Liver (tissue), 7 donors: ENCODE measurements at regions not wholly inside any gene's neighbourhood (a gene's known extent, or its start where the extent isn't known, plus 50 kb on each side); places are given as distances from the start of the nearest gene placed in this dataset.

Experiments
- DNase-seq: peaks from one replicate; pipeline ENCODE4 v3.0.0-alpha.2; 2017; ENCODE audit warnings: low spot score
- H3K27ac ChIP-seq, 2 donors: one replicate each; pipeline ENCODE4 v1.7.0; 2013; ENCODE audit warnings: inconsistent platforms in 2 of 2, low read length in 2 of 2, control low read depth in 1 of 2, low read depth in 1 of 2, mild to moderate bottlenecking in 1 of 2
- H3K27me3 ChIP-seq, 4 donors: one replicate each; pipeline versions ENCODE4 v1.6.1 to v1.7.0; 2013; ENCODE audit warnings: low read length in 3 of 4, inconsistent platforms in 1 of 4, mild to moderate bottlenecking in 1 of 4, moderate library complexity in 1 of 4; ENCODE audit not compliant: control insufficient read depth in 4 of 4, insufficient read depth in 4 of 4
- H3K36me3 ChIP-seq, 4 donors: one replicate each; pipeline versions ENCODE4 v1.6.1 to v1.7.0; 2013; ENCODE audit warnings: low read length in 3 of 4, mild to moderate bottlenecking in 3 of 4, low read depth in 1 of 4, moderate library complexity in 1 of 4; ENCODE audit not compliant: control insufficient read depth in 4 of 4, insufficient read depth in 3 of 4
- H3K4me1 ChIP-seq, 4 donors: one replicate each; pipeline versions ENCODE4 v1.6.1 to v1.7.0; 2013; ENCODE audit warnings: low read length in 3 of 4, mild to moderate bottlenecking in 3 of 4, moderate library complexity in 1 of 4; ENCODE audit not compliant: control insufficient read depth in 4 of 4, insufficient read depth in 4 of 4
- H3K4me3 ChIP-seq, 3 donors: one replicate each; pipeline versions ENCODE4 v1.6.1 to v1.7.0; 2013; ENCODE audit warnings: low read length in 3 of 3, control low read depth in 1 of 3, low read depth in 1 of 3, mild to moderate bottlenecking in 1 of 3
- H3K9ac ChIP-seq, 2 donors: one replicate each; pipeline ENCODE4 v1.7.0; 2013; ENCODE audit warnings: low read length in 2 of 2, mild to moderate bottlenecking in 2 of 2, moderate library complexity in 2 of 2, control low read depth in 1 of 2, low read depth in 1 of 2
- H3K9me3 ChIP-seq, 4 donors: one replicate each; pipeline versions ENCODE4 v1.6.1 to v1.7.0; 2013; ENCODE audit warnings: low read length in 3 of 4; ENCODE audit not compliant: control insufficient read depth in 4 of 4
- EGR1 ChIP-seq, 2 donors: IDR thresholded peaks; 2 replicates each; pipeline ENCODE4 v1.6.1; 2016 to 2018; ENCODE audit warnings: antibody characterized with exemption in 2 of 2, low read depth in 2 of 2
- FOXA1 ChIP-seq: IDR thresholded peaks from 2 replicates; pipeline ENCODE4 v1.6.1; 2016; ENCODE audit warnings: antibody characterized with exemption
- FOXA2 ChIP-seq: IDR thresholded peaks from 2 replicates; pipeline ENCODE4 v1.6.1; 2016; ENCODE audit warnings: antibody characterized with exemption
- GABPA ChIP-seq, 2 donors: IDR thresholded peaks in 1 of 2; conservative IDR thresholded peaks in 1 of 2; 2 replicates each; pipeline ENCODE4 v1.6.1; 2016; ENCODE audit warnings: antibody characterized with exemption in 2 of 2, mild to moderate bottlenecking in 1 of 2, moderate library complexity in 1 of 2
- HNF4A ChIP-seq, 2 donors: conservative IDR thresholded peaks; 2 replicates each; pipeline ENCODE4 v1.6.1; 2016; ENCODE audit warnings: antibody characterized with exemption in 2 of 2, mild to moderate bottlenecking in 2 of 2
- HNF4G ChIP-seq: IDR thresholded peaks from 2 replicates; pipeline ENCODE4 v1.6.1; 2016; ENCODE audit warnings: antibody characterized with exemption
- JUND ChIP-seq, 2 donors: IDR thresholded peaks; 2 replicates each; pipeline ENCODE4 v1.6.1; 2016; ENCODE audit warnings: antibody characterized with exemption in 2 of 2
- MAX ChIP-seq: IDR thresholded peaks from 2 replicates; pipeline ENCODE4 v1.6.1; 2016; ENCODE audit warnings: antibody characterized with exemption
- NR2F2 ChIP-seq: IDR thresholded peaks from 2 replicates; pipeline ENCODE4 v1.6.1; 2016; ENCODE audit warnings: antibody characterized with exemption
- RAD21 ChIP-seq, 2 donors: IDR thresholded peaks; 2 replicates each; pipeline ENCODE4 v1.6.1; 2016; ENCODE audit warnings: antibody characterized with exemption in 2 of 2, mild to moderate bottlenecking in 2 of 2
- RXRA ChIP-seq, 2 donors: IDR thresholded peaks; 2 replicates each; pipeline ENCODE4 v1.6.1; 2017 to 2018; ENCODE audit warnings: antibody characterized with exemption in 2 of 2, mild to moderate bottlenecking in 1 of 2
- SP1 ChIP-seq: IDR thresholded peaks from 2 replicates; pipeline ENCODE4 v1.6.1; 2018; ENCODE audit warnings: antibody characterized with exemption, mild to moderate bottlenecking
- TAF1 ChIP-seq: conservative IDR thresholded peaks from 2 replicates; pipeline ENCODE4 v1.6.1; 2016; ENCODE audit warnings: antibody characterized with exemption, mild to moderate bottlenecking
- YY1 ChIP-seq: IDR thresholded peaks from 2 replicates; pipeline ENCODE4 v1.6.1; 2016; ENCODE audit warnings: antibody characterized with exemption, mild to moderate bottlenecking
- WGBS: extraction: QIAGEN DNeasy Blood & Tissue Kit; methylation state at CpG from one replicate; pipeline ENCODE4 v1.1.7; 2013; 5-methylcytosine and 5-hydroxymethylcytosine counted together
- TF ChIP-seq, protein P1 (sequence below): IDR thresholded peaks from 2 replicates; pipeline ENCODE4 v1.6.1; 2016; ENCODE audit warnings: antibody characterized with exemption
- TF ChIP-seq, protein P2 (sequence below): IDR thresholded peaks from 2 replicates; pipeline ENCODE4 v1.6.1; 2016; ENCODE audit warnings: antibody characterized with exemption, mild to moderate bottlenecking
- TF ChIP-seq, protein P3 (sequence below): IDR thresholded peaks from 2 replicates; pipeline ENCODE4 v1.6.1; 2016; ENCODE audit warnings: antibody characterized with exemption
- donor health status: healthy.
- donor health status: healthy.
- donor health status: healthy.
- donor health status: healthy.

GRCh38 chr5:88119535-88120125 lies 149.0 kb downstream of the TMEM161B start:
- Histone ChIP-seq H3K36me3 (no peaks in the 10 kb centered on the region), H3K4me3 (no peak overlapping the region), H3K27me3 (no peaks in the 10 kb centered on the region), H3K9me3 (no peaks in the 10 kb centered on the region), H3K27ac (no peak overlapping the region), H3K4me1 (no peaks in the 10 kb centered on the region), H3K9ac (no peak overlapping the region)
- no peak for TF ChIP-seq HNF4A (conservative IDR thresholded peaks at IDR 0.05)
- TF ChIP-seq GABPA (IDR thresholded peaks at IDR 0.05 in 1 of 2, conservative IDR thresholded peaks at IDR 0.05 in 1 of 2), result no peak
- TF ChIP-seq TAF1, result no peak
- no peak for TF ChIP-seq RAD21 (IDR thresholded peaks at IDR 0.05)
- TF ChIP-seq RXRA (IDR thresholded peaks at IDR 0.05), result no peak
- TF ChIP-seq EGR1 (IDR thresholded peaks at IDR 0.05; ENCODE audit: low read depth in 2 of 2), result no peak
- TF ChIP-seq FOXA2, result no peak
- no peak for TF ChIP-seq YY1
- TF ChIP-seq SP1, result no peak
- no peak for TF ChIP-seq MAX
- TF ChIP-seq JUND (IDR thresholded peaks at IDR 0.05), result no peak
- TF ChIP-seq NR2F2, result no peak
- no peak for TF ChIP-seq FOXA1
- TF ChIP-seq HNF4G, result no peak
- TF ChIP-seq, protein P1, sequence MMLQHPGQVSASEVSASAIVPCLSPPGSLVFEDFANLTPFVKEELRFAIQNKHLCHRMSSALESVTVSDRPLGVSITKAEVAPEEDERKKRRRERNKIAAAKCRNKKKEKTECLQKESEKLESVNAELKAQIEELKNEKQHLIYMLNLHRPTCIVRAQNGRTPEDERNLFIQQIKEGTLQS, result no peak
- TF ChIP-seq, protein P2, sequence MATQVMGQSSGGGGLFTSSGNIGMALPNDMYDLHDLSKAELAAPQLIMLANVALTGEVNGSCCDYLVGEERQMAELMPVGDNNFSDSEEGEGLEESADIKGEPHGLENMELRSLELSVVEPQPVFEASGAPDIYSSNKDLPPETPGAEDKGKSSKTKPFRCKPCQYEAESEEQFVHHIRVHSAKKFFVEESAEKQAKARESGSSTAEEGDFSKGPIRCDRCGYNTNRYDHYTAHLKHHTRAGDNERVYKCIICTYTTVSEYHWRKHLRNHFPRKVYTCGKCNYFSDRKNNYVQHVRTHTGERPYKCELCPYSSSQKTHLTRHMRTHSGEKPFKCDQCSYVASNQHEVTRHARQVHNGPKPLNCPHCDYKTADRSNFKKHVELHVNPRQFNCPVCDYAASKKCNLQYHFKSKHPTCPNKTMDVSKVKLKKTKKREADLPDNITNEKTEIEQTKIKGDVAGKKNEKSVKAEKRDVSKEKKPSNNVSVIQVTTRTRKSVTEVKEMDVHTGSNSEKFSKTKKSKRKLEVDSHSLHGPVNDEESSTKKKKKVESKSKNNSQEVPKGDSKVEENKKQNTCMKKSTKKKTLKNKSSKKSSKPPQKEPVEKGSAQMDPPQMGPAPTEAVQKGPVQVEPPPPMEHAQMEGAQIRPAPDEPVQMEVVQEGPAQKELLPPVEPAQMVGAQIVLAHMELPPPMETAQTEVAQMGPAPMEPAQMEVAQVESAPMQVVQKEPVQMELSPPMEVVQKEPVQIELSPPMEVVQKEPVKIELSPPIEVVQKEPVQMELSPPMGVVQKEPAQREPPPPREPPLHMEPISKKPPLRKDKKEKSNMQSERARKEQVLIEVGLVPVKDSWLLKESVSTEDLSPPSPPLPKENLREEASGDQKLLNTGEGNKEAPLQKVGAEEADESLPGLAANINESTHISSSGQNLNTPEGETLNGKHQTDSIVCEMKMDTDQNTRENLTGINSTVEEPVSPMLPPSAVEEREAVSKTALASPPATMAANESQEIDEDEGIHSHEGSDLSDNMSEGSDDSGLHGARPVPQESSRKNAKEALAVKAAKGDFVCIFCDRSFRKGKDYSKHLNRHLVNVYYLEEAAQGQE, result no peak
- 93% methylated on average over 4 of the region's 4 CpGs for WGBS
- DNase-seq, result no peak

- Histone ChIP-seq H3K9ac (no peak overlapping the region), H3K27me3 (no peaks in the 10 kb centered on the region), H3K9me3 (no peaks in the 10 kb centered on the region), H3K4me1 (no peaks in the 10 kb centered on the region), H3K36me3 (no peaks in the 10 kb centered on the region), H3K27ac (no peak overlapping the region), H3K4me3 (no peak overlapping the region)
- 29% methylated on average over 2 of the region's 2 CpGs for WGBS
- TF ChIP-seq EGR1 (IDR thresholded peaks at IDR 0.05; ENCODE audit: low read depth in 2 of 2) (no peak), FOXA2 (no peak), JUND (IDR thresholded peaks at IDR 0.05) (no peak), YY1 (no peak), GABPA (IDR thresholded peaks at IDR 0.05 in 1 of 2, conservative IDR thresholded peaks at IDR 0.05 in 1 of 2) (no peak), SP1 (no peak), MAX (no peak), HNF4A (conservative IDR thresholded peaks at IDR 0.05) (no peak), RXRA (IDR thresholded peaks at IDR 0.05) (no peak)
- TF ChIP-seq, protein P3, sequence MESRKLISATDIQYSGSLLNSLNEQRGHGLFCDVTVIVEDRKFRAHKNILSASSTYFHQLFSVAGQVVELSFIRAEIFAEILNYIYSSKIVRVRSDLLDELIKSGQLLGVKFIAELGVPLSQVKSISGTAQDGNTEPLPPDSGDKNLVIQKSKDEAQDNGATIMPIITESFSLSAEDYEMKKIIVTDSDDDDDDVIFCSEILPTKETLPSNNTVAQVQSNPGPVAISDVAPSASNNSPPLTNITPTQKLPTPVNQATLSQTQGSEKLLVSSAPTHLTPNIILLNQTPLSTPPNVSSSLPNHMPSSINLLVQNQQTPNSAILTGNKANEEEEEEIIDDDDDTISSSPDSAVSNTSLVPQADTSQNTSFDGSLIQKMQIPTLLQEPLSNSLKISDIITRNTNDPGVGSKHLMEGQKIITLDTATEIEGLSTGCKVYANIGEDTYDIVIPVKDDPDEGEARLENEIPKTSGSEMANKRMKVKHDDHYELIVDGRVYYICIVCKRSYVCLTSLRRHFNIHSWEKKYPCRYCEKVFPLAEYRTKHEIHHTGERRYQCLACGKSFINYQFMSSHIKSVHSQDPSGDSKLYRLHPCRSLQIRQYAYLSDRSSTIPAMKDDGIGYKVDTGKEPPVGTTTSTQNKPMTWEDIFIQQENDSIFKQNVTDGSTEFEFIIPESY, result no peak
- TF ChIP-seq, protein P1, result no peak
- DNase-seq, result no peak
These were observed 150.5 kb downstream of the TMEM161B start for GRCh38 chr5:88118179-88118578.
